Neural cell (in vitro differentiated cells): ENCODE measurements at regions not wholly inside any gene's neighbourhood (a gene's known extent, or its start where the extent isn't known, plus 50 kb on each side); places are given as distances from the start of the nearest gene placed in this dataset.

Experiments
- CTCF ChIP-seq: fragments of 450-650 bp; IDR thresholded peaks from 2 replicates; pipeline ENCODE4 v1.5.1; 2014; ENCODE audit warnings: antibody characterized with exemption, mild to moderate bottlenecking, moderate library complexity; ENCODE audit not compliant: poor library complexity, severe bottlenecking
- EP300 ChIP-seq: fragments of 450-650 bp; conservative IDR thresholded peaks from 2 replicates; pipeline ENCODE4 v1.6.1; 2014; ENCODE audit warnings: antibody characterized with exemption, mild to moderate bottlenecking, moderate library complexity; ENCODE audit not compliant: poor library complexity, severe bottlenecking
- MXI1 ChIP-seq: fragments of 450-650 bp; conservative IDR thresholded peaks from 2 replicates; pipeline ENCODE4 v1.6.1; 2014; ENCODE audit warnings: antibody characterized with exemption, mild to moderate bottlenecking; ENCODE audit not compliant: poor library complexity, severe bottlenecking
- POLR2AphosphoS5 ChIP-seq: IDR thresholded peaks from 2 replicates; pipeline ENCODE4 v1.6.1; 2012
- REST ChIP-seq: IDR thresholded peaks from 2 replicates; pipeline ENCODE4 v1.6.1; 2012; ENCODE audit warnings: borderline replicate concordance
- SMC3 ChIP-seq: fragments of 450-650 bp; conservative IDR thresholded peaks from 2 replicates; pipeline ENCODE4 v1.6.1; 2014; ENCODE audit warnings: antibody characterized with exemption, mild to moderate bottlenecking, moderate library complexity; ENCODE audit not compliant: poor library complexity
- TAF1 ChIP-seq: IDR thresholded peaks from 2 replicates; pipeline ENCODE4 v1.6.1; 2012; ENCODE audit warnings: low read depth

- TF ChIP-seq CTCF (no peak), TAF1 (no peak), REST (no peak), SMC3 (no peak), MXI1 (no peak), EP300 (no peak), POLR2AphosphoS5 (no peak)
These were observed 377.3 kb upstream of the ZMIZ1 start for GRCh38 chr10:78691301-78692030.
